GM06990 (cell line): ENCODE measurements at regions not wholly inside any gene's neighbourhood (a gene's known extent, or its start where the extent isn't known, plus 50 kb on each side); places are given as distances from the start of the nearest gene placed in this dataset.

Source experiments
- DNase-seq: peaks from one replicate; pipeline ENCODE4 v3.0.0-alpha.2; 2011; ENCODE audit not compliant: insufficient read length; ENCODE audit errors: extremely low read depth
- H3K27me3 ChIP-seq: replicated peaks from 2 replicates; pipeline ENCODE4 v1.6.0; 2011; ENCODE audit warnings: low read length; ENCODE audit not compliant: control insufficient read depth, insufficient read depth
- H3K36me3 ChIP-seq: 2 replicates; pipeline ENCODE4 v1.5.1; 2011; ENCODE audit warnings: low read length; ENCODE audit not compliant: control insufficient read depth, insufficient read depth
- H3K4me3 ChIP-seq: replicated peaks from 2 replicates; pipeline ENCODE4 v1.5.1; 2011; ENCODE audit warnings: low read depth, mild to moderate bottlenecking, control low read depth, low read length
- TF ChIP-seq, protein P1 (sequence below): IDR thresholded peaks from 2 replicates; pipeline ENCODE4 v1.5.1; 2011; ENCODE audit warnings: low read length, control low read depth, mild to moderate bottlenecking, inconsistent platforms; ENCODE audit not compliant: insufficient read depth, poor library complexity, severe bottlenecking

GRCh38 chr15:29352402-29352801, 82.8 kb upstream of the NSMCE3 start:
- H3K4me3 ChIP-seq: no peak overlapping the region

DNA sequence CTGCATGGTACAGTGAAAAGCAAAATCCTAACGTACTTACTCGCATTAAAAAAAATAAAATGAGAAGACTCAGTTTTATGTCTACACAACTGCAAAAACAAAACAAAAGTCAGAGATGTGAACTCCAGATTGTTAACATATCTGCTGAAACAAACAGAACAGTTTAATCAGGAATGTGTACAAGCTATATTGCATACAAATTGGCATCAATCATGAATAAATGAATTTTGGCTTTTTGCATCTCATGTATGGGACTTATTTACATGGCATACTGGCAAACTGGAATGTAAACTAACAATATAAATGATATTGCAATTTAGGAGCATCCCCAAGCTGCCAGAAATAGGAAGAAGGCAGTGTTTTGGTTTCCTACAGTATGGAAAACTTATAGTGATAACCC, 79.6 kb upstream of the NSMCE3 start:
- Histone ChIP-seq H3K36me3 (no peaks in the 10 kb centered on the region), H3K27me3 (no peaks in the 10 kb centered on the region), H3K4me3 (no peak overlapping the region)
- TF ChIP-seq, protein P1, sequence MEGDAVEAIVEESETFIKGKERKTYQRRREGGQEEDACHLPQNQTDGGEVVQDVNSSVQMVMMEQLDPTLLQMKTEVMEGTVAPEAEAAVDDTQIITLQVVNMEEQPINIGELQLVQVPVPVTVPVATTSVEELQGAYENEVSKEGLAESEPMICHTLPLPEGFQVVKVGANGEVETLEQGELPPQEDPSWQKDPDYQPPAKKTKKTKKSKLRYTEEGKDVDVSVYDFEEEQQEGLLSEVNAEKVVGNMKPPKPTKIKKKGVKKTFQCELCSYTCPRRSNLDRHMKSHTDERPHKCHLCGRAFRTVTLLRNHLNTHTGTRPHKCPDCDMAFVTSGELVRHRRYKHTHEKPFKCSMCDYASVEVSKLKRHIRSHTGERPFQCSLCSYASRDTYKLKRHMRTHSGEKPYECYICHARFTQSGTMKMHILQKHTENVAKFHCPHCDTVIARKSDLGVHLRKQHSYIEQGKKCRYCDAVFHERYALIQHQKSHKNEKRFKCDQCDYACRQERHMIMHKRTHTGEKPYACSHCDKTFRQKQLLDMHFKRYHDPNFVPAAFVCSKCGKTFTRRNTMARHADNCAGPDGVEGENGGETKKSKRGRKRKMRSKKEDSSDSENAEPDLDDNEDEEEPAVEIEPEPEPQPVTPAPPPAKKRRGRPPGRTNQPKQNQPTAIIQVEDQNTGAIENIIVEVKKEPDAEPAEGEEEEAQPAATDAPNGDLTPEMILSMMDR: no peak
- DNase-seq: no peak

More at GRCh38 chr15:29352402-29352801, 82.8 kb upstream of the NSMCE3 start:
- Histone ChIP-seq H3K27me3 (no peaks in the 10 kb centered on the region), H3K36me3 (no peaks in the 10 kb centered on the region)
- TF ChIP-seq, protein P1: no peak
- no peak for DNase-seq

GRCh38 chr15:29348336-29348914, 78.8 kb upstream of the NSMCE3 start:
- H3K36me3 ChIP-seq: no peaks in the 10 kb centered on the region
- TF ChIP-seq, protein P1: no peak
- no peak for DNase-seq
- H3K4me3 ChIP-seq: no peak overlapping the region
- H3K27me3 ChIP-seq: no peaks in the 10 kb centered on the region

DNA sequence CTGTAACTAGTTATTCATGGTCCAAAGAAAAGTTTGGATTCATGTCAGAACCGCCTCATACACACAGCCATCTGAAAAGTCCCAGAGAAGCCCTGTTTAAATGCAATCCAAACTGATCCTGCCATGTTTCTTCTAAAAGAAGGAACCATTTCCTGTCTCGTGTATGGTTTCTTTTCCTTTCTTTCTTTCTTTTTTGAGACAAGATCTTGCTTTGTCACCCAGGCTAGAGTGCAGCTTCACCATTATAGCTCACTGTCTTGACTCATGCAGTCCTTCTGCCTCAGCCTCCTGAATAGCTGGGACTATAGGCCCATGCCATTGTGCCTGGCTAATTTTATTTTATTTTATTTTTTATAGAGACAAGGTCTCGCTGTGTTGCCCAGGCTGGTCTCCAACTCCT, 77.4 kb upstream of the NSMCE3 start:
- DNase-seq: no peak
- TF ChIP-seq, protein P1: no peak
- Histone ChIP-seq H3K27me3 (no peaks in the 10 kb centered on the region), H3K36me3 (no peaks in the 10 kb centered on the region), H3K4me3 (no peak overlapping the region)

DNA sequence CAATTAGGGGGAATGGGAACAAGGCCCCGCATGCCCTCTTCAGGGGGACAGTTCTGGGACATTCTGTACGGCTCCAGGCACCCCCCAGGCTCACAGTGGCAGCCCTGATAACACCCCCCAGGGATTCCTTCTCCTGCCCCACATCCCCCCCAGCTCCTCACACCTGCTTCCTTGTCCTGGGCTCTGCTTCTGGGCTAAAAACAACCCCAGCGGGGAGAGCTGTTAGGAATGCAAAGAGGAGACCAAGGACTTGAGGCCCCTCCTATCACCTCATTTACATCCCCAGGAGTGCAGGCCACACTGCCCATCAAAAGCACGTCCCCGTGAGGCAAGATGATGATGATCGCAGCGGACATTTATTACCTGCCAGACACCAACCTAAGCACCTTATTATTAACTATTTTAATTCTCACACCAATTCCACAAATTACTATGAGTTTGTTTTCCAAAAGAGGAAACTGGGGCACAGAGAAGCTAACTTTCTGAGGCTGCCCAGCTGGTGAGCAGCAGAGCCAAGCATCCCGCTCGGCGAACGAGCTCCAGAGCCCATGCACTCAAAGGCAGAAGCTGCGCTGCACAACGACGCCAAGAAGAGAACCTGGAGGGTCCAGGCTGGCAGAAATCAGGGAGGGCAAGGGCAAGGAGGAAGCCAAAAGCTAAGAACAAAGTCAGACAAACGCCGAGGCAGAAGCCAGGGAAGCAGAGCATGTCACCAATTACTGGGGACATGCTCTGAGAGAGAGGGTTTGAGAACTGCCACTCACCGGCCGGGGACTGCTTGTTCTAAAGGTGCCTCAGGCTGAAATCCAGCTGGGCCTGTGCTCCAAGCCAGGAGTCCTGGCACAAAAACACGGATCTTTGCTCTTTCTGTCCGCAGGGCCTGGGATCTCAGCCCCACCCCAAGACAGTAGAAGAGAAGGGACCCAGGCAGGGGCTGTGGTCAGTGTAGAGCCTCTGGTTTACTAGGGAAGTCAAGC, 76.2 kb upstream of the NSMCE3 start:
- Histone ChIP-seq H3K27me3 (no peaks in the 10 kb centered on the region), H3K4me3 (no peak overlapping the region), H3K36me3 (no peaks in the 10 kb centered on the region)
- DNase-seq: no peak
- TF ChIP-seq, protein P1: no peak
